ENCODE measurements at regions not wholly inside any gene's neighbourhood (a gene's known extent, or its start where the extent isn't known, plus 50 kb on each side); places are given as distances from the start of the nearest gene placed in this dataset.

- no peak for TF ChIP-seq CHD7 (IDR thresholded peaks at IDR 0.05; ENCODE audit: insufficient replicate concordance, low read length)
Observed at GRCh38 chr6:102488729-102489128, 1095.2 kb downstream of the GRIK2 start (continued).

All from H1 (cell line).